Smooth muscle cell (in vitro differentiated cells): ENCODE measurements at regions not wholly inside any gene's neighbourhood (a gene's known extent, or its start where the extent isn't known, plus 50 kb on each side); places are given as distances from the start of the nearest gene placed in this dataset.

ENCODE experiments used
- DNase-seq: peaks from one replicate; lab custom pipeline; 2025; ENCODE audit not compliant: unreplicated experiment; lab: John Stamatoyannopoulos, UW
- H2AFZ ChIP-seq: fragments of 200-600 bp; sonication (generic); 2 replicates; pipeline ENCODE4 v1.6.0; 2016; ENCODE audit warnings: antibody characterized with exemption, low read depth, mild to moderate bottlenecking
- H3F3A ChIP-seq: fragments of 200-600 bp; sonication (generic); 2 replicates; pipeline ENCODE4 v1.6.0; 2017; ENCODE audit warnings: antibody characterized with exemption, low read depth
- H3K27ac ChIP-seq: fragments of 200-600 bp; sonication (generic); 2 replicates; pipeline ENCODE4 v1.5.1; 2016; ENCODE audit warnings: low read depth, mild to moderate bottlenecking
- H3K27me3 ChIP-seq: fragments of 200-600 bp; sonication (generic); 2 replicates; pipeline ENCODE4 v1.6.1; 2016; ENCODE audit warnings: low read depth, mild to moderate bottlenecking
- H3K36me3 ChIP-seq: fragments of 200-600 bp; sonication (generic); 2 replicates; pipeline ENCODE4 v1.5.1; 2016; ENCODE audit warnings: low read depth
- H3K4me1 ChIP-seq: fragments of 200-600 bp; sonication (generic); 2 replicates; pipeline ENCODE4 v1.5.1; 2016; ENCODE audit warnings: low read depth
- H3K4me2 ChIP-seq: fragments of 200-600 bp; sonication (generic); 2 replicates; pipeline ENCODE4 v1.6.0; 2016; ENCODE audit warnings: mild to moderate bottlenecking
- H3K4me3 ChIP-seq: fragments of 200-600 bp; sonication (generic); 2 replicates; pipeline ENCODE4 v1.5.1; 2016; ENCODE audit warnings: mild to moderate bottlenecking
- H3K79me2 ChIP-seq: fragments of 200-600 bp; sonication (generic); 2 replicates; pipeline ENCODE4 v1.6.0; 2016; ENCODE audit warnings: low read depth, mild to moderate bottlenecking
- H3K9ac ChIP-seq: fragments of 200-600 bp; sonication (generic); 2 replicates; pipeline ENCODE4 v1.6.0; 2016; ENCODE audit warnings: low read depth
- H3K9me3 ChIP-seq: fragments of 200-600 bp; sonication (generic); replicated peaks from 2 replicates; pipeline ENCODE4 v1.5.1; 2016; ENCODE audit warnings: low read depth
- H4K20me1 ChIP-seq: fragments of 200-600 bp; sonication (generic); 2 replicates; pipeline ENCODE4 v1.6.0; 2016; ENCODE audit warnings: low read depth
- WGBS: methylation state at CpG from one replicate; pipeline ENCODE4 v1.1.7; 2016; ENCODE audit warnings: low lambda C conversion rate; 5-methylcytosine and 5-hydroxymethylcytosine counted together
- TF ChIP-seq, protein P1 (sequence below): fragments of 200-600 bp; sonication (generic); IDR thresholded peaks from 2 replicates; pipeline ENCODE4 v1.5.1; 2017; ENCODE audit warnings: borderline replicate concordance, mild to moderate bottlenecking, antibody characterized with exemption; ENCODE audit not compliant: insufficient read depth, poor library complexity, severe bottlenecking

DNA sequence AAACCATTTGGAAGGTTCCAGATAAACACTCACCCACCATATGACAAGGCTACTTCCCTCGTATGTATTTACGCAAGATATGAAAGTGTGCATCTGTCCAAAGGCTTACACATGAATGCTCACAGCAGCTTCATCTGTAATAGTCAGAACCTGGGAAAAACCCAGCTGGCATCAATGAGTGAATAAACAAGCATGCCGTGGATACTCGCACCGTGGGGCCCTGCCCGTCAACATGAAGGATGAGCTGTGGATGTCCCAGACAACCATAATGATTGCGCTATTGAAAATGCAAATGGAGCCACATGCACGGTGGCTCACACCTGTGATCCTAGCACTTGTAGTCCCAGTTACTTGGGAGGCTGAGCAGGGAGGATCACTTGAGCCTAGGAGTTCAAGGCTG is 60.6 kb upstream of the FCN1 start:
- no peaks in the 10 kb centered on the region for H3K79me2 ChIP-seq
- no peaks in the 10 kb centered on the region for H3K9me3 ChIP-seq
- H3K9ac ChIP-seq, result no peak overlapping the region
- H3K4me2 ChIP-seq, result no peak overlapping the region
- no peaks in the 10 kb centered on the region for H4K20me1 ChIP-seq
- no peak for DNase-seq
- H3K36me3 ChIP-seq, result no peaks in the 10 kb centered on the region
- H2AFZ ChIP-seq, result no peak overlapping the region
- peaks cover 24% of the 10 kb centered on the region for H3K27me3 ChIP-seq
- 91% methylated on average over 8 of the region's 8 CpGs for WGBS
- H3K27ac ChIP-seq, result no peak overlapping the region
- no peak overlapping the region for H3K4me3 ChIP-seq
- TF ChIP-seq, protein P1, sequence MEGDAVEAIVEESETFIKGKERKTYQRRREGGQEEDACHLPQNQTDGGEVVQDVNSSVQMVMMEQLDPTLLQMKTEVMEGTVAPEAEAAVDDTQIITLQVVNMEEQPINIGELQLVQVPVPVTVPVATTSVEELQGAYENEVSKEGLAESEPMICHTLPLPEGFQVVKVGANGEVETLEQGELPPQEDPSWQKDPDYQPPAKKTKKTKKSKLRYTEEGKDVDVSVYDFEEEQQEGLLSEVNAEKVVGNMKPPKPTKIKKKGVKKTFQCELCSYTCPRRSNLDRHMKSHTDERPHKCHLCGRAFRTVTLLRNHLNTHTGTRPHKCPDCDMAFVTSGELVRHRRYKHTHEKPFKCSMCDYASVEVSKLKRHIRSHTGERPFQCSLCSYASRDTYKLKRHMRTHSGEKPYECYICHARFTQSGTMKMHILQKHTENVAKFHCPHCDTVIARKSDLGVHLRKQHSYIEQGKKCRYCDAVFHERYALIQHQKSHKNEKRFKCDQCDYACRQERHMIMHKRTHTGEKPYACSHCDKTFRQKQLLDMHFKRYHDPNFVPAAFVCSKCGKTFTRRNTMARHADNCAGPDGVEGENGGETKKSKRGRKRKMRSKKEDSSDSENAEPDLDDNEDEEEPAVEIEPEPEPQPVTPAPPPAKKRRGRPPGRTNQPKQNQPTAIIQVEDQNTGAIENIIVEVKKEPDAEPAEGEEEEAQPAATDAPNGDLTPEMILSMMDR, result no peak
- H3F3A ChIP-seq, result no peaks in the 10 kb centered on the region
- H3K4me1 ChIP-seq, result no peaks in the 10 kb centered on the region

GRCh38 chr9:134980516-134980915 is 62.8 kb upstream of the FCN1 start:
- H3F3A ChIP-seq, result no peaks in the 10 kb centered on the region

GRCh38 chr9:134980991-134981390 is 63.3 kb upstream of the FCN1 start:
- Histone ChIP-seq H4K20me1 (no peaks in the 10 kb centered on the region), H3K4me3 (no peak overlapping the region), H3K9ac (no peak overlapping the region), H3K4me1 (no peaks in the 10 kb centered on the region), H3K4me2 (no peak overlapping the region), H2AFZ (no peak overlapping the region), H3F3A (no peaks in the 10 kb centered on the region), H3K79me2 (no peaks in the 10 kb centered on the region), H3K36me3 (no peaks in the 10 kb centered on the region), H3K9me3 (no peaks in the 10 kb centered on the region), H3K27me3 (no peaks in the 10 kb centered on the region), H3K27ac (no peak overlapping the region)
- WGBS, result 81% methylated on average over 10 of the region's 10 CpGs
- TF ChIP-seq, protein P1, result no peak
- DNase-seq, result no peak

More at GRCh38 chr9:134980516-134980915, 62.8 kb upstream of the FCN1 start:
- H3K27me3 ChIP-seq, result peaks cover 2% of the 10 kb centered on the region
- TF ChIP-seq, protein P1, result no peak
- DNase-seq, result no peak
- WGBS, result 88% methylated on average over 9 of the region's 9 CpGs
- H3K9me3 ChIP-seq, result no peaks in the 10 kb centered on the region
- no peak overlapping the region for H3K4me2 ChIP-seq
- H3K36me3 ChIP-seq, result no peaks in the 10 kb centered on the region
- H2AFZ ChIP-seq, result no peak overlapping the region
- no peak overlapping the region for H3K4me3 ChIP-seq
- H3K9ac ChIP-seq, result no peak overlapping the region
- H3K4me1 ChIP-seq, result no peaks in the 10 kb centered on the region
- no peaks in the 10 kb centered on the region for H4K20me1 ChIP-seq
- no peaks in the 10 kb centered on the region for H3K79me2 ChIP-seq
- no peak overlapping the region for H3K27ac ChIP-seq

DNA sequence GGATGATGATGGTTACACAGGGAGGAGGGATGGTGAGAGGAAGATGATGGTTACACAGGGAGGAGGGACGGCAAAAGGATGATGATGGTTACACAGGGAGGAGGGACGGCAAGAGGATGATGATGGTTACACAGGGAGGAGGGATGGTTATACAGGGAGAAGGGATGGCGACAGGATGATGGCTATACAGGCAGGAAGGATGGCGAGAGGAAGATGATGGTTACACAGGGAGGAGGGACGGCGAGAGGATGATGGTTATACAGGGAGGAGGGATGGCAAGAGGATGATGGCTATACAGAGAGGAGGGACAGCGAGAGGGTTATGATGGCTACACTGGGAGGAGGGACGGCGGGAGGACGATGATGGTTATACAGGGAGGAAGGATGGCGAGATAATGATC is 64.1 kb upstream of the FCN1 start:
- TF ChIP-seq, protein P1, result no peak
- no peaks in the 10 kb centered on the region for H3K36me3 ChIP-seq
- H3K9ac ChIP-seq, result no peak overlapping the region
- no peaks in the 10 kb centered on the region for H3K9me3 ChIP-seq
- no peaks in the 10 kb centered on the region for H3F3A ChIP-seq
- H3K4me2 ChIP-seq, result no peak overlapping the region
- H2AFZ ChIP-seq, result no peak overlapping the region
- H3K4me1 ChIP-seq, result no peaks in the 10 kb centered on the region
- H3K27ac ChIP-seq, result no peak overlapping the region
- DNase-seq, result no peak
- H4K20me1 ChIP-seq, result no peaks in the 10 kb centered on the region
- no peak overlapping the region for H3K4me3 ChIP-seq
- H3K27me3 ChIP-seq, result no peaks in the 10 kb centered on the region
- WGBS, result 96% methylated on average over 11 of the region's 11 CpGs
- no peaks in the 10 kb centered on the region for H3K79me2 ChIP-seq
